SK-N-SH (cell line): ENCODE measurements at regions not wholly inside any gene's neighbourhood (a gene's known extent, or its start where the extent isn't known, plus 50 kb on each side); places are given as distances from the start of the nearest gene placed in this dataset.

Experiments used
- EP300 ChIP-seq, 2 experiments: IDR thresholded peaks; 2 replicates each; pipeline versions ENCODE4 v1.4.0 to v1.6.1; 2012; ENCODE audit warnings: borderline replicate concordance in 1 of 2, low read depth in 1 of 2, low read length in 1 of 2
- FOXM1 ChIP-seq: IDR thresholded peaks from 2 replicates; pipeline ENCODE4 v1.4.0; 2012; ENCODE audit warnings: low read depth, mild to moderate bottlenecking
- MXI1 ChIP-seq: IDR thresholded peaks from 2 replicates; pipeline ENCODE4 v1.6.1; 2012; ENCODE audit warnings: mild to moderate bottlenecking, low read depth, low read length, improper control_type of control experiment
- RCOR1 ChIP-seq: fragments of 150-350 bp; IDR thresholded peaks from 2 replicates; pipeline ENCODE4 v1.6.1; 2017; ENCODE audit warnings: antibody characterized with exemption, low read length
- TF ChIP-seq, protein P1 (sequence below): IDR thresholded peaks from 2 replicates; pipeline ENCODE4 v1.4.0; 2012; ENCODE audit warnings: low read depth
- TF ChIP-seq, protein P2 (sequence below): IDR thresholded peaks from 2 replicates; pipeline ENCODE4 v1.4.0; 2012; ENCODE audit warnings: low read depth, borderline replicate concordance

- TF ChIP-seq, protein P1, sequence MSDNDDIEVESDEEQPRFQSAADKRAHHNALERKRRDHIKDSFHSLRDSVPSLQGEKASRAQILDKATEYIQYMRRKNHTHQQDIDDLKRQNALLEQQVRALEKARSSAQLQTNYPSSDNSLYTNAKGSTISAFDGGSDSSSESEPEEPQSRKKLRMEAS: no peak
- TF ChIP-seq MXI1: no peak
- TF ChIP-seq, protein P2, sequence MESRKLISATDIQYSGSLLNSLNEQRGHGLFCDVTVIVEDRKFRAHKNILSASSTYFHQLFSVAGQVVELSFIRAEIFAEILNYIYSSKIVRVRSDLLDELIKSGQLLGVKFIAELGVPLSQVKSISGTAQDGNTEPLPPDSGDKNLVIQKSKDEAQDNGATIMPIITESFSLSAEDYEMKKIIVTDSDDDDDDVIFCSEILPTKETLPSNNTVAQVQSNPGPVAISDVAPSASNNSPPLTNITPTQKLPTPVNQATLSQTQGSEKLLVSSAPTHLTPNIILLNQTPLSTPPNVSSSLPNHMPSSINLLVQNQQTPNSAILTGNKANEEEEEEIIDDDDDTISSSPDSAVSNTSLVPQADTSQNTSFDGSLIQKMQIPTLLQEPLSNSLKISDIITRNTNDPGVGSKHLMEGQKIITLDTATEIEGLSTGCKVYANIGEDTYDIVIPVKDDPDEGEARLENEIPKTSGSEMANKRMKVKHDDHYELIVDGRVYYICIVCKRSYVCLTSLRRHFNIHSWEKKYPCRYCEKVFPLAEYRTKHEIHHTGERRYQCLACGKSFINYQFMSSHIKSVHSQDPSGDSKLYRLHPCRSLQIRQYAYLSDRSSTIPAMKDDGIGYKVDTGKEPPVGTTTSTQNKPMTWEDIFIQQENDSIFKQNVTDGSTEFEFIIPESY: no peak
- no peak for TF ChIP-seq RCOR1
- no peak for TF ChIP-seq EP300 (IDR thresholded peaks at IDR 0.05; ENCODE audit: borderline replicate concordance in 1 of 2, low read depth in 1 of 2, low read length in 1 of 2)
- no peak for TF ChIP-seq FOXM1
Observed at GRCh38 chr5:18051953-18052352, 417.7 kb downstream of the TAF11L14 start.
